GM12874 (cell line): ENCODE measurements at regions not wholly inside any gene's neighbourhood (a gene's known extent, or its start where the extent isn't known, plus 50 kb on each side); places are given as distances from the start of the nearest gene placed in this dataset.

Source experiments
- CTCF ChIP-seq: IDR thresholded peaks from 2 replicates; pipeline ENCODE4 v1.5.1; 2011; ENCODE audit warnings: low read depth, mild to moderate bottlenecking, control low read depth, low read length, moderate library complexity; ENCODE audit not compliant: insufficient read depth

- TF ChIP-seq CTCF, result no peak
Observed at GRCh38 chr6:120108061-120108795, 758.7 kb upstream of the MAN1A1 start.

GRCh38 chr6:120103618-120104017, 754.1 kb upstream of the MAN1A1 start:
- no peak for TF ChIP-seq CTCF

- no peak for TF ChIP-seq CTCF
Observed at GRCh38 chr6:120096696-120097260, 747.2 kb upstream of the MAN1A1 start.

GRCh38 chr6:120083186-120083585, 733.6 kb upstream of the MAN1A1 start:
- no peak for TF ChIP-seq CTCF

- no peak for TF ChIP-seq CTCF
Observed at GRCh38 chr6:120077489-120077888, 727.9 kb upstream of the MAN1A1 start.

- TF ChIP-seq CTCF, result no peak
Observed at GRCh38 chr6:120058410-120058809, 708.8 kb upstream of the MAN1A1 start.

- peak; percentile 77 for TF ChIP-seq CTCF
Observed at GRCh38 chr6:120056085-120056484, 706.5 kb upstream of the MAN1A1 start.
